HepG2 (cell line): ENCODE measurements at regions not wholly inside any gene's neighbourhood (a gene's known extent, or its start where the extent isn't known, plus 50 kb on each side); places are given as distances from the start of the nearest gene placed in this dataset.

Experiments used
- ATAC-seq: fragments of 200-7000 bp; cut with Tn5 transposase; 3 replicates; pipeline ENCODE4 v1.9.1; 2020; ENCODE audit warnings: mild to moderate bottlenecking, moderate library complexity
- BruUV-seq: library from RNA; stranded (reverse); fragments of 400-500 nt; replicated peaks from 2 replicates; lab custom pipeline; 2021; lab: Mats Ljungman, UMichigan
- CTCF ChIA-PET: fragments of 300-600 bp; formaldehyde crosslinking; extraction: SDS; loops from one replicate; lab custom pipeline; 2021; ENCODE audit warnings: low total read pairs, inconsistent platforms, low intra/inter-chr PET ratio; lab: Yijun Ruan, JAX
- POLR2A ChIA-PET: fragments of 350-600 bp; sonication (Branson Sonifier 250); formaldehyde crosslinking; loops from one replicate; lab custom pipeline; 2020; ENCODE audit warnings: antibody characterized with exemption, inconsistent platforms; lab: Yijun Ruan, JAX
- DNase-seq: peaks from one replicate; pipeline ENCODE4 v3.0.0-alpha.2; 2015; ENCODE audit warnings: low spot score
- FAIRE-seq: peaks from 3 replicates; lab custom pipeline; 2011; peaks lifted over from hg19 to GRCh38; lab: Jason Lieb, UNC
- H2AFZ ChIP-seq: one replicate; pipeline ENCODE4 v1.6.1; 2011; ENCODE audit warnings: low read length, inconsistent platforms
- H3K27ac ChIP-seq: fragments of 300-600 bp; 3 replicates; pipeline ENCODE4 v1.8.0; 2011; ENCODE audit warnings: mixed run types, mild to moderate bottlenecking, mixed read lengths, low read length, inconsistent platforms; ENCODE audit not compliant: insufficient read depth; ENCODE audit errors: extremely low read length
- H3K27me3 ChIP-seq, 2 experiments: fragments of 200-600 bp in 1 of 2; 2 replicates in 1 of 2; 3 replicates in 1 of 2; pipeline versions ENCODE4 v1.6.0 to v1.8.0; 2011; ENCODE audit warnings: low read length in 2 of 2, mild to moderate bottlenecking in 2 of 2, moderate library complexity in 2 of 2, inconsistent platforms in 1 of 2; ENCODE audit not compliant: insufficient read depth in 2 of 2, control insufficient read depth in 1 of 2
- H3K36me3 ChIP-seq, 2 experiments: fragments of 200-600 bp in 1 of 2; replicated peaks in 1 of 2; 2 replicates in 1 of 2; 3 replicates in 1 of 2; pipeline versions ENCODE4 v1.5.1 to v1.8.0; 2011; ENCODE audit warnings: low read length in 2 of 2, inconsistent platforms in 1 of 2; ENCODE audit not compliant: insufficient read depth in 2 of 2, control insufficient read depth in 1 of 2
- H3K4me1 ChIP-seq: 2 replicates; pipeline ENCODE4 v1.5.1; 2012; ENCODE audit warnings: low read length, inconsistent platforms; ENCODE audit not compliant: insufficient read depth
- H3K4me2 ChIP-seq: 2 replicates; pipeline ENCODE4 v1.6.0; 2011; ENCODE audit warnings: low read depth, low read length, inconsistent platforms
- H3K4me3 ChIP-seq, 3 experiments: fragments of 200-600 bp in 1 of 3; sonication (generic), shearing (Covaris generic) in 1 of 3; replicated peaks in 1 of 3; 2 replicates each; pipeline ENCODE4 v1.5.1; 2011 to 2016; ENCODE audit warnings: low read length in 3 of 3, inconsistent platforms in 2 of 3, low read depth in 2 of 3, mild to moderate bottlenecking in 2 of 3, control low read depth in 1 of 3, mixed read lengths in 1 of 3; ENCODE audit not compliant: insufficient read depth in 1 of 3
- H3K79me2 ChIP-seq: one replicate; pipeline ENCODE4 v1.6.1; 2011; ENCODE audit warnings: low read length, inconsistent platforms; ENCODE audit not compliant: insufficient read depth
- H3K9ac ChIP-seq: 2 replicates; pipeline ENCODE4 v1.6.0; 2011; ENCODE audit warnings: mild to moderate bottlenecking, low read depth, low read length, inconsistent platforms; ENCODE audit not compliant: insufficient read depth
- H3K9me3 ChIP-seq: 2 replicates; pipeline ENCODE4 v1.5.1; 2012; ENCODE audit warnings: mild to moderate bottlenecking, low read length
- H4K20me1 ChIP-seq: 2 replicates; pipeline ENCODE4 v1.6.0; 2011; ENCODE audit warnings: inconsistent platforms, mild to moderate bottlenecking, low read length, moderate library complexity; ENCODE audit not compliant: insufficient read depth
- EZH2 ChIP-seq: conservative IDR thresholded peaks from 2 replicates; pipeline ENCODE4 v1.6.1; 2012; ENCODE audit warnings: mild to moderate bottlenecking, low read depth, low read length, moderate library complexity
- HNRNPL ChIP-seq: fragments of 200-400 bp; formaldehyde crosslinking; IDR thresholded peaks from 2 replicates; pipeline ENCODE4 v1.6.1; 2017; ENCODE audit warnings: mild to moderate bottlenecking, low read depth, low read length
- KLF13 ChIP-seq: sonication (generic); formaldehyde crosslinking; IDR thresholded peaks from 2 replicates; pipeline ENCODE4 v1.4.0; 2020; ENCODE audit warnings: mild to moderate bottlenecking, missing genetic modification reagents
- MEIS1 ChIP-seq: sonication (generic); formaldehyde crosslinking; IDR thresholded peaks from 2 replicates; pipeline ENCODE4 v1.9.0; 2021; ENCODE audit warnings: mild to moderate bottlenecking, missing genetic modification reagents, moderate library complexity, borderline replicate concordance
- PLRG1 ChIP-seq: fragments of 450-650 bp; conservative IDR thresholded peaks from 2 replicates; pipeline ENCODE4 v1.6.1; 2016
- SALL1 ChIP-seq: sonication (generic); formaldehyde crosslinking; IDR thresholded peaks from 2 replicates; pipeline ENCODE4 v1.8.0; 2022; ENCODE audit warnings: mild to moderate bottlenecking, missing genetic modification reagents
- SIN3A ChIP-seq: IDR thresholded peaks from 2 replicates; pipeline ENCODE4 v1.6.1; 2011; ENCODE audit warnings: low read depth, mild to moderate bottlenecking, control low read depth, low read length, borderline replicate concordance
- SMARCE1 ChIP-seq: fragments of 450-650 bp; IDR thresholded peaks from 2 replicates; pipeline ENCODE4 v1.6.1; 2017; ENCODE audit warnings: borderline replicate concordance
- SP4 ChIP-seq: sonication (generic); formaldehyde crosslinking; IDR thresholded peaks from 2 replicates; pipeline ENCODE4 v1.8.1; 2023; ENCODE audit warnings: mild to moderate bottlenecking, missing genetic modification reagents
- STAG1 ChIP-seq: sonication (generic); formaldehyde crosslinking; IDR thresholded peaks from 2 replicates; pipeline ENCODE4 v1.4.0; 2020; ENCODE audit warnings: missing genetic modification reagents
- ZNF317 ChIP-seq: sonication (generic); formaldehyde crosslinking; IDR thresholded peaks from 2 replicates; pipeline ENCODE4 v1.5.0; 2020; ENCODE audit warnings: mild to moderate bottlenecking, missing genetic modification reagents
- ZNF382 ChIP-seq: sonication (generic); formaldehyde crosslinking; IDR thresholded peaks from 2 replicates; pipeline ENCODE4 v1.5.0; 2020; ENCODE audit warnings: missing genetic modification reagents, mild to moderate bottlenecking, borderline replicate concordance
- WGBS: methylation state at CpG from one replicate; pipeline ENCODE4 v1.1.6; 2017; ENCODE audit warnings: low lambda C conversion rate; 5-methylcytosine and 5-hydroxymethylcytosine counted together
- in situ Hi-C: cut with HindIII; loops from 2 replicates; pipeline ENCODE4 v1.10.0; 2017; ENCODE audit warnings: low pct_unique_long_range_greater_than_20kb; ENCODE audit not compliant: extremely low pct_ligation_motif_present
- intact Hi-C: fragments of 100-400 bp; cut with micrococcal nuclease; formaldehyde crosslinking; loops from one replicate; pipeline ENCODE4 v1.10.0; 2022; ENCODE audit not compliant: unreplicated experiment
- TF ChIP-seq, protein P1 (sequence below): sonication (generic); formaldehyde crosslinking; IDR thresholded peaks from 2 replicates; pipeline ENCODE4 v1.4.0; 2020; ENCODE audit warnings: missing genetic modification reagents
- TF ChIP-seq, protein P2 (sequence below): sonication (generic); IDR thresholded peaks from 2 replicates; pipeline ENCODE4 v1.6.1; 2016; ENCODE audit warnings: low read depth, borderline replicate concordance
- TF ChIP-seq, protein P3 (sequence below): sonication (generic); formaldehyde crosslinking; IDR thresholded peaks from 2 replicates; pipeline ENCODE4 v1.8.1; 2023; ENCODE audit warnings: mild to moderate bottlenecking, moderate library complexity, missing genetic modification reagents
- TF ChIP-seq, protein P4 (sequence below): sonication (generic); formaldehyde crosslinking; IDR thresholded peaks from 2 replicates; pipeline ENCODE4 v1.8.0; 2022; ENCODE audit warnings: mild to moderate bottlenecking, missing genetic modification reagents; ENCODE audit not compliant: insufficient replicate concordance

DNA sequence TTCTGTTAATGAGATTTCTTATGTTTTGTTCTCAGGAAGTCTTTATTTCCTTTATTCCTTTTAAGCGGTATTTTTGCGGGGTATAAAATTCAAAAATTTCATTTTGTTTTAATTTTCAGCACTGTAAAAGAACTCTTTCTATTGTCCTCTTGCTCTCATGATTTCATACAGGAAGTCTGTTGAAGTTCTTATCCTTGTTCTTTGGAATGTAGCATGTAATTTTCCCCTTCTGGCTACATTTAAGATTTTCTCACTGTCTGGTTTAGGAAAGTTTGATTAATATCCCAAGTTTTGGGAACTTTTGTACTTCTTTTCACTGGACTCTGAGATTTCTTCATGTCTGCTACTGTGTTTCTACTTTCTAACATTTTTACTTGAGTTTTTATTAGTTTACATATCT is 581.4 kb upstream of the GJE1 start:
- Histone ChIP-seq H3K79me2 (no peaks in the 10 kb centered on the region), H3K9ac (no peak overlapping the region), H3K4me2 (no peak overlapping the region), H3K27ac (no peak overlapping the region), H3K36me3 (no peaks in the 10 kb centered on the region), H3K9me3 (peaks cover 6% of the 10 kb centered on the region), H3K4me3 (no peak overlapping the region), H3K27me3 (no peaks in the 10 kb centered on the region), H2AFZ (no peak overlapping the region), H4K20me1 (no peaks in the 10 kb centered on the region), H3K4me1 (peaks cover 24% of the 10 kb centered on the region)
- FAIRE-seq (no peak), DNase-seq (no peak), ATAC-seq (no peak)
- TF ChIP-seq, protein P1, sequence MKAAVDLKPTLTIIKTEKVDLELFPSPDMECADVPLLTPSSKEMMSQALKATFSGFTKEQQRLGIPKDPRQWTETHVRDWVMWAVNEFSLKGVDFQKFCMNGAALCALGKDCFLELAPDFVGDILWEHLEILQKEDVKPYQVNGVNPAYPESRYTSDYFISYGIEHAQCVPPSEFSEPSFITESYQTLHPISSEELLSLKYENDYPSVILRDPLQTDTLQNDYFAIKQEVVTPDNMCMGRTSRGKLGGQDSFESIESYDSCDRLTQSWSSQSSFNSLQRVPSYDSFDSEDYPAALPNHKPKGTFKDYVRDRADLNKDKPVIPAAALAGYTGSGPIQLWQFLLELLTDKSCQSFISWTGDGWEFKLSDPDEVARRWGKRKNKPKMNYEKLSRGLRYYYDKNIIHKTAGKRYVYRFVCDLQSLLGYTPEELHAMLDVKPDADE (CRISPR knock-in tag), result no peak
- peak; percentile 99 for TF ChIP-seq ZNF317 (CRISPR knock-in tag)
- intact Hi-C loops, result no loop called here
- CTCF ChIA-PET, result no interaction called here
- in situ Hi-C loops, result no loop called here
- POLR2A ChIA-PET, result no interaction called here
- 94% methylated on average over 2 of the region's 2 CpGs for WGBS
- no TSS peak for BruUV-seq

DNA sequence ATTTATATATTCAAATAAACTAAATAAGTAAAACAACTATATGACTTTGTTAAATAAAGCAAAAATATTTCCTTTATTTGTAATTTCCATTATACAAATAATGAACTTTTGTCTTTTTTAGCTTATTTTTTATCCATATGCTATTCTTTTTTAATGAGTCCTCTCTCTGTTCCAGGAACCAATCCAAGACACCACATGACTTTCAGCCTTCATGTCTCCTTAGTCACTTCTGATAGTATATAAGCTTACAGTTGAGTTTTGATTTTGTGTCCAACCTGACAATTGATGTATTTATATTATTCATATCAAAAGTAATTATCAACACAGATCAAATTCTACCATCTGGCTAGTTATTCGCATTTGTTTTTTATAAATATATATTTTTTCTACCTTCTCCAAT is 582.3 kb upstream of the GJE1 start:
- CTCF ChIA-PET, result no interaction called here
- Histone ChIP-seq H3K9me3 (peaks cover 6% of the 10 kb centered on the region), H4K20me1 (no peaks in the 10 kb centered on the region), H3K27me3 (no peaks in the 10 kb centered on the region; a peak in 1 of 5 replicates), H3K4me1 (peaks cover 24% of the 10 kb centered on the region), H3K36me3 (no peaks in the 10 kb centered on the region), H3K9ac (no peak overlapping the region), H3K27ac (no peak overlapping the region), H3K4me3 (no peak overlapping the region), H3K4me2 (no peak overlapping the region), H2AFZ (no peak overlapping the region), H3K79me2 (no peaks in the 10 kb centered on the region)
- no peak for DNase-seq
- POLR2A ChIA-PET, result no interaction called here
- intact Hi-C loops, result no loop called here
- 14% methylated on average over 1 of the region's 1 CpG for WGBS
- BruUV-seq, result no TSS peak
- in situ Hi-C loops, result no loop called here
- ATAC-seq, result no peak
- no peak for FAIRE-seq
- TF ChIP-seq SP4 (CRISPR knock-in tag) (no peak), STAG1 (no peak), PLRG1 (no peak), MEIS1 (CRISPR knock-in tag) (no peak), EZH2 (no peak), SALL1 (CRISPR knock-in tag) (no peak), SIN3A (no peak), SMARCE1 (no peak), ZNF317 (CRISPR knock-in tag) (no peak), ZNF382 (no peak), KLF13 (CRISPR knock-in tag) (no peak), HNRNPL (no peak)
- TF ChIP-seq, protein P2, sequence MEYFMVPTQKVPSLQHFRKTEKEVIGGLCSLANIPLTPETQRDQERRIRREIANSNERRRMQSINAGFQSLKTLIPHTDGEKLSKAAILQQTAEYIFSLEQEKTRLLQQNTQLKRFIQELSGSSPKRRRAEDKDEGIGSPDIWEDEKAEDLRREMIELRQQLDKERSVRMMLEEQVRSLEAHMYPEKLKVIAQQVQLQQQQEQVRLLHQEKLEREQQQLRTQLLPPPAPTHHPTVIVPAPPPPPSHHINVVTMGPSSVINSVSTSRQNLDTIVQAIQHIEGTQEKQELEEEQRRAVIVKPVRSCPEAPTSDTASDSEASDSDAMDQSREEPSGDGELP, result no peak
- TF ChIP-seq, protein P3, sequence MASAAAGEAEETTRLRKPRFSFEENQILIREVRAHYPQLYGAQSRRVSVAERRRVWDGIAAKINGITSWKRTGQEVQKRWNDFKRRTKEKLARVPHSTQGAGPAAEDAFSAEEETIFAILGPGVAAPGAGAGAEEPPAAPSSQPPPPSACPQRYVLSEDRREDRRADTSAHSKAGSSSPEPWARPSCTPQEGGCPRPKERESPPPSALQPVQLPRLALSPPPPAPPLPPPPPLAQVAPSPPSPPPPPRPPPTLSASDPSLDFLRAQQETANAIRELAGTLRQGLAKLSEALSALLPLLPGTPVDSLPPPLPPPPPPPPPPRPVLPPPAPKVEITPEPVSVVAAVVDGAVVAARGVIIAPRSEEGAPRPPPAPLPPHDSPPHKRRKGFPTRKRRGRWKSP, result no peak
- TF ChIP-seq, protein P4, sequence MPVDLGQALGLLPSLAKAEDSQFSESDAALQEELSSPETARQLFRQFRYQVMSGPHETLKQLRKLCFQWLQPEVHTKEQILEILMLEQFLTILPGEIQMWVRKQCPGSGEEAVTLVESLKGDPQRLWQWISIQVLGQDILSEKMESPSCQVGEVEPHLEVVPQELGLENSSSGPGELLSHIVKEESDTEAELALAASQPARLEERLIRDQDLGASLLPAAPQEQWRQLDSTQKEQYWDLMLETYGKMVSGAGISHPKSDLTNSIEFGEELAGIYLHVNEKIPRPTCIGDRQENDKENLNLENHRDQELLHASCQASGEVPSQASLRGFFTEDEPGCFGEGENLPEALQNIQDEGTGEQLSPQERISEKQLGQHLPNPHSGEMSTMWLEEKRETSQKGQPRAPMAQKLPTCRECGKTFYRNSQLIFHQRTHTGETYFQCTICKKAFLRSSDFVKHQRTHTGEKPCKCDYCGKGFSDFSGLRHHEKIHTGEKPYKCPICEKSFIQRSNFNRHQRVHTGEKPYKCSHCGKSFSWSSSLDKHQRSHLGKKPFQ, result no peak
